ENCODE measurements at regions not wholly inside any gene's neighbourhood (a gene's known extent, or its start where the extent isn't known, plus 50 kb on each side); places are given as distances from the start of the nearest gene placed in this dataset.
"Not testable (repeated sequence)": the region's sequence is repeated elsewhere in the genome, so short reads cannot be mapped to it uniquely, and the experiment has no call there.

- H3K4me3 Mint-ChIP-seq, result no peak overlapping the region
- H3K36me3 Mint-ChIP-seq (ENCODE audit: low read depth), result peaks cover 3% of the 10 kb centered on the region
- TF ChIP-seq, protein P1, sequence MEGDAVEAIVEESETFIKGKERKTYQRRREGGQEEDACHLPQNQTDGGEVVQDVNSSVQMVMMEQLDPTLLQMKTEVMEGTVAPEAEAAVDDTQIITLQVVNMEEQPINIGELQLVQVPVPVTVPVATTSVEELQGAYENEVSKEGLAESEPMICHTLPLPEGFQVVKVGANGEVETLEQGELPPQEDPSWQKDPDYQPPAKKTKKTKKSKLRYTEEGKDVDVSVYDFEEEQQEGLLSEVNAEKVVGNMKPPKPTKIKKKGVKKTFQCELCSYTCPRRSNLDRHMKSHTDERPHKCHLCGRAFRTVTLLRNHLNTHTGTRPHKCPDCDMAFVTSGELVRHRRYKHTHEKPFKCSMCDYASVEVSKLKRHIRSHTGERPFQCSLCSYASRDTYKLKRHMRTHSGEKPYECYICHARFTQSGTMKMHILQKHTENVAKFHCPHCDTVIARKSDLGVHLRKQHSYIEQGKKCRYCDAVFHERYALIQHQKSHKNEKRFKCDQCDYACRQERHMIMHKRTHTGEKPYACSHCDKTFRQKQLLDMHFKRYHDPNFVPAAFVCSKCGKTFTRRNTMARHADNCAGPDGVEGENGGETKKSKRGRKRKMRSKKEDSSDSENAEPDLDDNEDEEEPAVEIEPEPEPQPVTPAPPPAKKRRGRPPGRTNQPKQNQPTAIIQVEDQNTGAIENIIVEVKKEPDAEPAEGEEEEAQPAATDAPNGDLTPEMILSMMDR (IDR thresholded peaks at IDR 0.05; ENCODE audit: unreplicated experiment in 3 of 3), result no peak
- H3K9me3 Mint-ChIP-seq, result peaks cover 37% of the 10 kb centered on the region
- H3K27me3 Mint-ChIP-seq (ENCODE audit: low read depth), result no peaks in the 10 kb centered on the region
- no peaks in the 10 kb centered on the region for H3K4me1 Mint-ChIP-seq
- no peak overlapping the region for H3K27ac Mint-ChIP-seq
Measured at GRCh38 chr12:102675672-102676071, 195.3 kb upstream of the IGF1 start.

DNA sequence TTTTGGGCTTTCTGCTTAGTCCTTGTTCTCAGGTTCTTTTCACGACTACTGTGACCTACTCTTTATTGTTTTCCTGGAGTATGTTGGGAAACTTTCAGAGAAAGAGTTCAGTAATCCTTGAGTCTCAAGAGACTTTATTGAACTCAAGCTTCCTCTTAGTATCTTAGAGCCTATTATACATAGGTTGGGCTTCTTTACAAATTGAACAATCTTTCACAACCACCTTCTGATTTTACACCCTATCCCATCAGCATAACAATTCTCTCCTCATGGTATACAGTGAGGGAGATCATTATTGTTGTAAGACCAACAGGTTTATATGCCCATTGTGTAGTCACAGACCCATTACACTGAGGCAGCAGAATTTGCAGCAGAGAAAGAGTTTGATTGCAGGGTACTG lies 193.2 kb upstream of the IGF1 start:
- TF ChIP-seq, protein P1 (IDR thresholded peaks at IDR 0.05; ENCODE audit: unreplicated experiment in 3 of 3), result no peak
- no peak overlapping the region for H3K27ac Mint-ChIP-seq
- no peak overlapping the region for H3K4me3 Mint-ChIP-seq
- no peaks in the 10 kb centered on the region for H3K27me3 Mint-ChIP-seq (ENCODE audit: low read depth)
- H3K4me1 Mint-ChIP-seq, result peaks cover 3% of the 10 kb centered on the region
- peaks cover 3% of the 10 kb centered on the region for H3K36me3 Mint-ChIP-seq (ENCODE audit: low read depth)
- H3K9me3 Mint-ChIP-seq, result peaks cover 39% of the 10 kb centered on the region

- peaks cover 39% of the 10 kb centered on the region for H3K9me3 Mint-ChIP-seq
- H3K4me3 Mint-ChIP-seq; H3K27me3 Mint-ChIP-seq (ENCODE audit: low read depth); H3K4me1 Mint-ChIP-seq; H3K36me3 Mint-ChIP-seq (ENCODE audit: low read depth); H3K27ac Mint-ChIP-seq: not testable (repeated sequence)
Measured at GRCh38 chr12:102672212-102672611, 191.8 kb upstream of the IGF1 start.

- peak overlapping the region; percentile 10 to 90 (median 20) for H3K27ac Mint-ChIP-seq
- H3K27me3 Mint-ChIP-seq (ENCODE audit: low read depth), result no peaks in the 10 kb centered on the region
- peaks cover 27% of the 10 kb centered on the region for H3K9me3 Mint-ChIP-seq
- TF ChIP-seq, protein P1 (IDR thresholded peaks at IDR 0.05; ENCODE audit: unreplicated experiment in 3 of 3), result no peak
- peaks cover 3% of the 10 kb centered on the region for H3K36me3 Mint-ChIP-seq (ENCODE audit: low read depth)
- H3K4me1 Mint-ChIP-seq, result peaks cover 25% of the 10 kb centered on the region
- H3K4me3 Mint-ChIP-seq, result no peak overlapping the region
Measured at GRCh38 chr12:102669056-102669455, 188.7 kb upstream of the IGF1 start.

GRCh38 chr12:102666176-102666575 lies 185.8 kb upstream of the IGF1 start:
- H3K9me3 Mint-ChIP-seq, result peaks cover 14% of the 10 kb centered on the region
- peaks cover 25% of the 10 kb centered on the region for H3K4me1 Mint-ChIP-seq
- H3K4me3 Mint-ChIP-seq; H3K36me3 Mint-ChIP-seq (ENCODE audit: low read depth); H3K27me3 Mint-ChIP-seq (ENCODE audit: low read depth): not testable (repeated sequence)
- peak overlapping the region; percentile 97 to 99 (median 99) for H3K27ac Mint-ChIP-seq

- peaks cover 5% of the 10 kb centered on the region for H3K36me3 Mint-ChIP-seq (ENCODE audit: low read depth)
- TF ChIP-seq, protein P1 (IDR thresholded peaks at IDR 0.05; ENCODE audit: unreplicated experiment in 3 of 3), result no peak
- no peaks in the 10 kb centered on the region for H3K27me3 Mint-ChIP-seq (ENCODE audit: low read depth)
- H3K9me3 Mint-ChIP-seq, result peaks cover 23% of the 10 kb centered on the region
- peak overlapping the region in 1 of 3 experiments; percentile 41 for H3K27ac Mint-ChIP-seq
- no peaks in the 10 kb centered on the region for H3K4me1 Mint-ChIP-seq
- H3K4me3 Mint-ChIP-seq, result no peak overlapping the region
Measured at GRCh38 chr12:102659200-102659911, 179.0 kb upstream of the IGF1 start.

DNA sequence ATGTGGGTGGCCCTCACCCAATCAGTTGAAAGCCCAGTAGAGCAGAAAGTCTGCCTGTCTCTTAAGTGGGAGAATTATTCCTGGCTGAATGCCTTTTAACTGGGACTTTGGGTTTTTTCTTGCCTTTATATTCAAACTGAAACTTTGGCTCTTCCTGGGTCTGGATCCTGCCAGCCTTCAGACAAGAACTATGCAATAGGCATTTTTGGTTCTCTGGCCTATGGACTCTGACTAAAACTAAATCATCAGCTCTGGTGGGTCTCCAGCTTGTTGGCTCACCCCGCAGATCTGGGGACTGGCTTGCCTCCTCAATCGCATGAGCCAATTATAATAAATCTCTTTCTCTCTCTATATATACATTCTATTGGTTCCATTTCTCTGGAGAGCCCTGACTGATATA lies 173.0 kb upstream of the IGF1 start:
- Mint-ChIP-seq H3K27ac (peak overlapping the region in 1 of 3 experiments; percentile 11), H3K4me3 (no peak overlapping the region), H3K27me3 (ENCODE audit: low read depth) (no peaks in the 10 kb centered on the region), H3K36me3 (ENCODE audit: low read depth) (peaks cover 2% of the 10 kb centered on the region), H3K9me3 (peaks cover 9% of the 10 kb centered on the region), H3K4me1 (peaks cover 5% of the 10 kb centered on the region)
- TF ChIP-seq, protein P1 (IDR thresholded peaks at IDR 0.05; ENCODE audit: unreplicated experiment in 3 of 3), result no peak
